NOMO-1 treated with DMSO at 0.1 percent for 48 hours (cell line): ENCODE measurements at regions not wholly inside any gene's neighbourhood (a gene's known extent, or its start where the extent isn't known, plus 50 kb on each side); places are given as distances from the start of the nearest gene placed in this dataset.
"Not testable (repeated sequence)": the region's sequence is repeated elsewhere in the genome, so short reads cannot be mapped to it uniquely, and the experiment has no call there.

ENCODE experiments used
- DNase-seq: peaks from one replicate; lab custom pipeline; 2025; ENCODE audit not compliant: unreplicated experiment; lab: John Stamatoyannopoulos, UW

DNA sequence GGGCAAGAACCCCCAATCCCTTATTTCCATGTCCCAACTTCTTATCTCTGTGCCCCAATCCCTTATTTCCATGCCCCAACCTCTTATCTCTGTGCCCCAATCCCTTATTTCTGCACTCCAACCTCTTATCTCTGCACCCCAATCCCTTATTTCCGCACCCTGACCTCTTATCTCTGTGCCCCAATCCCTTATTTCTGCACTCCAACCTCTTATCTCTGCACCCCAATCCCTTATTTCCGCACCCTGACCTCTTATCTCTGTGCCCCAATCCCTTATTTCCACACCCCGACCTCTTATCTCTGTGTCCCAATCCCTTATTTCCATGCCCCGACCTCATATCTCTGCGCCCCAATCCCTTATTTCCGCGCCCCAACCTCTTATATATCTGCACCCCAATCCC is 150.8 kb upstream of the NR4A3 start:
- not testable (repeated sequence) for DNase-seq

DNA sequence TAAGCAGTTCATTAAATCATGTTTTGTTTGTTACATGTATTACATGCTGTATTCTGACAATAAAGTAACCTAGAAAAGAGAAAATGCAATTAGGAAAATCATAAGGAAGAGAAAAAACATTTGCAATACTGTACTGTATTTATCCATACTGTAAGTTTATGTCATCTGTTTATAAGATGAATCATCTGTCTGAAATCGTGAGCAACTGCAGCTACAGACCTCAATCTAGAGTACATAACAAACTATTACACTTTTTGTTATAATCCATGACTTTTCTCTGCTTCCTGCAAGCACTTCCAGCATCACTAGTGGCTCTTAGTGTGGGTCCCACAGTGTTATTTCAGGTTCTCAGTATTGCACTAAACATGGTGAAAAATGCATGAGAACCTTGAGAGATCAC is 144.4 kb upstream of the NR4A3 start:
- DNase-seq = no peak

DNA sequence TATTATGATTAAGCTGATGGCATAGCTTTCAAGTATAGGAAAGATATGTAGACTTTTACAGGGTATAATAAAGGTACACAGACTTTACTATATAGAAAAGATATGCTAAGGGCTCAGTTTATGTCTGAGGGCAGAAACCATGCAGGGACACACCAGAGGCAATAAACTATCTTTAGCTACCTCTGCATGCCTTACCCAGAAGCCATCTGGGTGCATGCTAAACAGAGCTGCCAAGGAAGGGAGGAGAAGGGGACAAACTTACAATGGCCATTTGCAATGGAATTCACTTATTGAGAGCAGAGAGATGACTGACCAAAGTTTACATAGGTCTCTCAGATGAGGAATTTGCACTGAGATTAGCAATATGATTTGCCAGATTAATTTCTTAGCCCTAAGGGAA is 143.1 kb upstream of the NR4A3 start:
- no peak for DNase-seq

DNA sequence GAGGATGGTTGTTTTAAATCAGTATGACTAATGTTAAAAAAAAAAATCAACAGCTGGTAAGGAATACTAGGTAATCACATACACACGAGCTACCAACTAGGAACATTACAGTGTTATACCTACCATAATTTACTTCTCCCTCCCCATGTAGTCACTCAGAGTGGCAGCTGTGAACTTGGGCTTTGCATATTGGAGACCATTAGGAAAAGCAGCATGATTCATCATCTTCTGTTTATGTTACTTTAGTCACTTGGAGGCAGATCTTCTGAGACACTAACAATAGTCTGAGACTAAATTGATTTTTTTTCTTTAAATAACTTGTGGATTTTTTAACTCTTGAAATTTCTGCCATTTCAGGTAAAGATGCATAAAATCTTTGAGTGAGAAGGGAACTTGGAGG is 141.5 kb upstream of the NR4A3 start:
- no peak for DNase-seq

DNA sequence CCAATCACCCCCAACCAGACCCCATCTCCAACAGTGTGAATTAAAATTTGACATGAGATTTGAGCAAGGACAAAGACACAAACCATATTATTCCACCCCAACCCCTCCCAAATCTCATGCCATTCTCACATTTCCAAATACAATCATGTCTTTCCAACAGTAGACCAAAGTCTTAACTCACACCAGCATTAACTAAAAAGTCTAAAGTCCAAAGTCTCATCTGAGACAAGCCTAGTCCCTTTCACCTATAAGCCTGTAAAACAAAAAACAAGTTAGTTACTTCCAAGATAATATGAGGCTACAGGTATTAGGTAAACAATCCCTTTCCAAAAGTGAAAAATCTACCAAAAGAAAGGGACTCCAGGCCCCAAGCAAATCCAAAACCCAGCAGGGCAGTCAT is 140.6 kb upstream of the NR4A3 start:
- no peak for DNase-seq

DNA sequence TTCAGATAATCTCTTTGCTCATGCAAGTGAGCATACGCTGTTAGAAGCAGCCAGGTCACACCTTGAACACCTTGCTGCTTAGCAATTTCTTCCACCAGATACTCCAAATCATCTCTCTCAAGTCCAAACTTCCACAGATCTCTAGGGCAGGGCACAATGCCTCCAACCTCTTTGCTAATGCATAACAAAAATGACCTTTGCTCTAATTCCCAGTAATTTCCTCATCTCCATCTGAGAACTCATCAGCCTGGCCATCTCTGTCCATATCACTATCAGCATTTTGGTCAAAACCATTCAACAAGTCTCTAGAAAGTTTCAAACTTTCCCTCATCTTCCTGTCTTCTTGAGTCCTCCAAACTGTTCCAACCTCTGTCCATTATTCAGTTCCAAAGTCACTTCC is 139.3 kb upstream of the NR4A3 start:
- no peak for DNase-seq

DNA sequence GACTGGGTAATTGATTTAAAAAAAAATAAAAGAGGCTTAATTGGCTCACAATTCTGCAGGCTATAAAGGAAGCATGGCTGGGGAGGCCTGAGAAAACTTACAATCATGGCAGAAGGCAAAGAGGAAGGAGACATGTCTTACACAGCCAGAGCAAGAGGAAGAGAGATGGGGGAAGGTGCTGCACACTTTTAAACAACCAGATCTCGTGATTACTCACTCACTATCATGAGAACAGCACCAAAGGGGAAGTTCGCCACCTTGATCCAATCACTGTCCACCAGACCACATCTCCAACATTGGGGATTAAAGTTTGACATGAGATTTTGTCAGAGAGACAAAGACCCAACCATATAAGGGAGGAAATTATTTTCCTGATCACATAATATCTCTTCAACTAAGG is 138.8 kb upstream of the NR4A3 start:
- peak; percentile 50 for DNase-seq

DNA sequence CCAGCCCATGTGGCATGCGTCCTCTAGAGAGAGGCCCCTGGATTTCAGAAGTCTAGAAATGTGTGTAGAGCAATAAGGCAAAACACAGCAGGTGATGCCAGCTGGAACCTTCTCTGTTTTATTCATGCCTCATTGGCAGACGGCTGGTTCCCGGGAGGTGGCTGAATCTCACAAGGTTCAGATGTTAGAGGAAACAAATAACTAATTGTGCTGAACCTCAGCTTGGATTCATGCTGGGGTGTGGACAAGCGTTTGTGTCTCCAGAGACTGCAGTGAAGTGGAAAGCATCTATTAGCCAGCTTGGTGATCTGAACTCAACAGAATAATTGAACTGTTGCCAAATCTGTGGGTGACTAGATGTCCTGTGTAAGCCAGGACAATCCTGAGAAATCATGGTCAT is 131.1 kb upstream of the NR4A3 start:
- no peak for DNase-seq

DNA sequence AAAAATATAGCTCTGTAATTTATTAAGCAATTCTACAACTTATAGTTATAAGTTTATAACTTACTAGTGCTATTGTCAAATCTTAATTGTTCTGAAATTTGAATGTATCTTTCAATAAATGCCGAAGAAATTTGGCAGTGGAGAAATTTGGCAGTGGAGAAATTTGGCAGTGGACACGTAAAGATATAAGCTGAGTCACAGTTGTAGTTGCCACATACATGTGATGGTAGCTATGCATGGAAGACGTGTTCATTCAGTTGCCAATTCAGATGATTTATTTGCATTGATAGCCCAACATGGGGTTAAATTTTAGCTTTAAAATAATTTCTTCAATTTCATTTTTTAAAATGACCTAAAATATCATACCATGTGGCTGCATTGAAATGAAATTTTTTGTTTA is 127.8 kb upstream of the NR4A3 start:
- DNase-seq = no peak

DNA sequence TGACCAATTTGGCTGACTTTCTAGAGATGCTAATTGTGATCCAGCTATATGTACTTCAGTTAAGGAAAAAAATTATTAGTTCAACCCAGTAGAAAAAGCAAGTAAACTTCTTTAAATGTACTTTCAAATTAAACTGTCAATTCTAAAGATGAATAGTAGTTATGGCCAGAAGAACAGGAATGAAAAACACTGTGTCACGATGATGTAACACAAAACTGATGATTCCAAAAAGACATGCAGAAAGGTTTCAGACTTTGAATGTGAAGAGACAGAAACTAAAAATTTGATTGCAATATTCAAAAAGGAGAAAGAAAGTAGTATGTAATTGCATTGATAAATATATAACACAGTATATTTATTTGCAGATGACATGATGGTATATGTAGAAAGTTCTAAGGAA is 127.3 kb upstream of the NR4A3 start:
- peak; percentile 53 for DNase-seq

DNA sequence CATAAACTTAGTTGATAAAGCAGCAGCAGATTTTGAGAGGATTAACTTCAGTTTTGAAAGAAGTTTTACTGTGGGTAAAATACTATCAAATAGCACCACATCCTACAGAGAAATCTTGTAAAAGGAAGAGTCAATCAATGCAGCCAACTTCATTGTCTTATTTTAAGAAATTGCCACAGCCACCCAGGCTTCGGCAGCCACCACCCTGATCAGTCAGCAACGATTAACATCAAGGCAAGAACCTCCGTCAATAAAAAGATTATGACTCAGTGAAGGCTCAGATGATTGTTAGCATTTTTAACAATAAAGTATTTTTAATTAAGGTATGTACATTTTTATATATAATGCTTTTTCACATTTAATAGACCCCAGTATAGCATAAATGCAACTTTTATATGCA is 122.3 kb upstream of the NR4A3 start:
- DNase-seq = no peak

DNA sequence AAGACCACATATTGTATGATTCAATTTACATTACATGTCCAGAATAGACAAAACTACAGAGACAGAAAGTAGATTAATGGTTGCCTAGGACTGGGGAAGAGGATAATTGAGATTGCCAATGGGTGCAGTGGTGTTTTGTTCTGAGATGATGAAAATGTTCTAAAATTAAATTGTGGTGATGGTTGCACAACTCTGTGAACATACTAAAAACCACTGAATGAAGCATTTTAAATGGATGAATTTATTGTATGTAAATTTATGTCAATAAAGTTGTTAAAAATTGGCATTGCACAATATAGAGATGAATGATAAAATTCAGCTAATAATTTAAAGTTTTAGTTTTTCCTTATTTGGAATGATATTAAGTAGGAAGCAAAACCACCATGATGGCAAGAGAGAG is 109.5 kb upstream of the NR4A3 start:
- peak; percentile 82 for DNase-seq

DNA sequence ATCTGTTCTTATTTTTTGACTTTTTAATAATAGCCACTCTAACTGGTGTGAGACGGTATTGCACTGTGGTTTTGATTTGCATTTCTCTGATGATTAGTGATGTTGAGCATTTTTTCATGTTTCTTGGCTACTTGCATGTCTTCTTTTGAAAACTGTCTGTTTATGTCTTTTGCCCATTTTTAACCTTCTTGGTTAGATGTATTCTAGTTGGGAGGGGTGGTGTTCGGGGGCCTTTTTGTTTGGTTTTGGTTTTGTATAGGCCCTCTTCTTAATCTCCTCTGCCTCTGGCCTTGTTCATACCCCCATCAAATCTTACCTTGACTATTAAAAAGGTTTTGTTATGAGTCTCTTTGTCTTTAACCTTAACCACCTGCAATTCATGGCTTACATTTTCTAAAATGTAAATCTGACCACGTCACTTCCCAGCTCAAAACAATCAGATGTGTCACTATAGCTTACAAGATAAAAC is 107.8 kb upstream of the NR4A3 start:
- no peak for DNase-seq

DNA sequence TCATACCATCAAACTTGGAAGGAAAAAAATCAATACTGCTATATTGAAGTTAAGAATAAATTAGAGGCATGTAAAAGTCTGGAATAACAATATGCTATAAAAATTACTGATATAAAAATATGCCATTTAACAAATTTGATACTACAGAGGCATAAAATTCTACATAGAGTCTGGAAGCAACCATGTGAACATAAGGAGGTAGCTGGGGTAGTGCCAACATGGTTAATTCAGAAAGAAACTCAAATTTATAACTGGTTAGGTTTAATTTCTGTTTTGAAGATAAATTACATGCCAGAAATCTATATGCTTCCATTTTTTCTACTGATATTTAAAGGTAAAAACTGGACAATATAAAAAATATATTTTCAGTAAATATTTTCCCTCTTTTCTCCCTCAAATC is 103.1 kb upstream of the NR4A3 start:
- no peak for DNase-seq

DNA sequence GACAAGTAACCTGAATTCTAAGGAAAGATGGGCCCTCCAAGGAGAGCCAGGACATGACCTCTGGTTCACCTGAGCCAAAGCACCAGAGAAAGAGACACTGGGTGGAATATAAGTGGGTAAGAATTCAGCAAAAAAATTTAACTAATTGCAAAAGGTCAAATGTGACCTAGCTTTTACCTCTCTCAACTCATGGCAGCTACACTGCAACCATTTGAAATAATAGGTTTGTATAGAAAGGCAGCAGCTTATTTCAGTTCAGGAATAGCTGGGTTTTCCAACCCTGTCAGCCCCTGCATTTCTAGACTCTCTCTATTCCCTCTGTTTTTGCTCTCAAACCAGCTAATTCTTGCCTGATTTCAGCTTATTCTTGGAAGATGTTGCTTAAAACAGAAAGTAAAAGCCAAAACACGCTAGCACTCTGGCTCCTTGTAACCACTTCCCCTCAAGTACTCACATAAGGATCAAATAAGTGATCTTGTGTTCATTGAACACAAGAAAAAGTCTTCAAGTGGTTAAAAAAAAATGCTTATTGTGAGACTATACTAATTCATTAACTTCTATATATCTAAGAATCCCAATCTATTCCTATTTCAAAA is 101.1 kb upstream of the NR4A3 start:
- DNase-seq = peak; percentile 68

DNA sequence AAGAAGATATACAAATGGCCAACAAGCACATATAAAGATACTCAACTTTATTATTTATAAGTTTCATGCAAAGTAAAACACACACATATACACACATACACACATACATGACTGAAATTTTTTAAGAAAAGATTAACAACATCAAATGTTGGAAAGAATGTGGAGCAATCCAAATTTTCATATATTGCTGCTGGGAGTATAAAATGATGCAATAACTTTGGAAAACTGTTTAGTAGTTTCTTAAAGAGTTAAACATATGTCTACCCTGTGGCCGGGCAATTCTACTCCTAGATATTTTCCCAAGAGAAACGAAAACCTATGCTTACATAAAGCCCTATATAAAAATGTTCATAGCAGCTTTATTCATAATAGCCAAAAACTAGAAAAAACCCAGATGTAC is 99.8 kb upstream of the NR4A3 start:
- DNase-seq = no peak

DNA sequence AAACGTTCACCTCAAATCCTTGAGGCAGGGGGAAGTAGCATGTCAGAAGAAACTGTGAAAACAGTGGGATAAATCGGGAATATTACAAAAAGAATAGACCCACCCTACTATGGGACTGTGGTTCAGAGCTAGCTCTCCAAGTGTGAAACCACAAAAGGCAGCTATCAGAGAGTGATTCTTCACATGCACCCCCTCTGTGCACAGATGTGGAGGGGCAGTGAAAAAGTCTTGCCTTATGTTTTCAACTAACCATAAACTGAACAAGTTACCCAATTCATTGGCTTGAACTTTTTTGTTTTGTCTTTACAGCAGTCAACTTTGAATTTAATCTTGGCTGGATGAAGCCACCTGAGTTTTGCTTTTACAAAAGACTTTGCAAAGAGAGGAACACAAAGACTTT is 98.8 kb upstream of the NR4A3 start:
- DNase-seq = no peak

DNA sequence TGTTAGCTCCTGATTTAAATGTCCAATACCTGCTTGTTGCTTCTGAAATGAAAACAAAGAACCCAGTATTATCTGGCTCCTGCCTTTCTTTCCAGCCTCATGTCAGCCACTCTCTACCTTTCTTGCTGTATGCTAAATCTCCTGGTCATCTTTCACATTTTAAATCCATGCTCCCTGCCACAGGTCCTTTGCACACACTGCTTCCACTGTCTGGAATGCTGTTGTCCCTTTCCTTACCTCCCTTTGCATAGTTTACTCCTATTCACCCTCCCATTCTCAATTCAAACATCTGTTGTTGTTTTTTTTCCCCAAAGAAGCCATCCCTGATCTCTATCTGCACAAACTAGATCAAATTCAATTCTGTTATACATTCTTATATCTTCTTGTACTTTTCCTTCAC is 97.0 kb upstream of the NR4A3 start:
- DNase-seq = no peak

DNA sequence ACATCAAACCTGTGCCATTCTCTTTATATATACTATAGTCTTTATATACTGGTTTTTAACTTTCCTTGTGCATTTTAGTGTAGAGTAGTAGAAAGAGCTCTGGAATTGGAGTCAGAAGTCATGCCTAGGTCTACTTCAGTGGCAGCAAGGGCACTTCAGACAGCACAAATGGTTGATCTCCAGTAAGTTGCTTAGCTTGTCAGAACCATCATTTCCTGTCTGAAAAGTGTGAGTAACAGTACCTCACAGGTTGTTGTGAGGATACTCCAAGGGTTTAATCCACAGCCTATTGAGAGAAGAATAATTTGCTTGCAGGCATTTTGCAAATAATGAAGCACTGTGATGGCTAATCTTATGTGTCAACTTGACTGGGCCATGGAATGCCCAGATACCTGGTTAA is 95.8 kb upstream of the NR4A3 start:
- DNase-seq = no peak

DNA sequence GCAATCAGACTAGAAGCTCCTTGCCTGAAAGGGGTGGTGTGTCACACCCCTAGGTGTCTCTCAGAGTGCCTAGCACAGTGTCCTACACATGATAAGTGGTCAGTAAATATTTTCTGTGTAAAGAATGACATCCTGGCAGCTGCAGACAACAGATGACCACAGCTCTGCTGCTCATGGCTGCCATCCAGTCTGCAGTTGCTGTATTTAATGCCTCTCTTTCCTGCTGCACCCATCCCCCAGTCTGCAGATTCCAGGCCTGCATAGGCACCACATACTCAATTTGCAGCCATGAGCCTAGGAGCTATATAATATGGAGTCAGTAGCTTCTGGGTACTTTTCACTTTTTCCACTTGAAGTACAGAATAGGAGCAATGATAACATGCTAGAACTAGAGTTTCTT is 94.9 kb upstream of the NR4A3 start:
- no peak for DNase-seq

DNA sequence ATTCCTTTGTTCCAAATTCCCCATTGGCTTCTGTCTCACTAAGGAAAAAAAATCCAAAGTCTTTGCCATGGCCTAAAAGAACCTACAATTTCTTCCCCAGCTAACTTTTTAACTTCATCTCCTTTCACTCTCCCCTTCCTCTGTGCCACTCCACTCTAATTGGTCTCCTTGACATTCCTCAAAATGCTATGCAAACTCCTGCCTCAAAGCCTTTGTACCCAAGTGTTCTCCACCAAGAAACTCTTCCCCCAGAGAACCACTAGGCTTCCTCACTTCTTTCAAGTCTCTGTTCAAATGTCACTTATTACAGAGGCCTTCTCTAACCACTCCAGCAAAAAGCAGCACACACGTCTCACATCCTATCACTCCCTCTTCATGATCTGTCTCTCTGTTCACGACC is 91.6 kb upstream of the NR4A3 start:
- DNase-seq = no peak

DNA sequence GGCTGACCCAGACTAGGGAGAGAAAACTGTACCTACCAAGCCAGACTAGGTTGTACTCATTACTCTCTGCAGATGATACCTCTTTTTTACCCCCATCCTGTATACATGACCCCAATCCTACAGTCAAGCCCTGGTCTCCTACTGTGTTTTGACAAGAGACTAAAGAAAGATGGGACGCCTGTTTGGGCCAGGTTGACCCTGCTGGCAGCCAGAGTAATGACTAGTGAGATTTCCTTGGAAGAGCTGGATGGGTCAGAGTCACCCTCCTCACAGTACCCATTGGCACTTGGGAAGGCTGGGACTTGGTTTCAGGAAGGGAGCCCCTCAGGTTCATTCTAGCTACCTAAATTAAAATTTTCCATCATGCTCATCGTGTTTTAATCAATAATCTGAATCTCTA is 89.7 kb upstream of the NR4A3 start:
- DNase-seq = no peak

DNA sequence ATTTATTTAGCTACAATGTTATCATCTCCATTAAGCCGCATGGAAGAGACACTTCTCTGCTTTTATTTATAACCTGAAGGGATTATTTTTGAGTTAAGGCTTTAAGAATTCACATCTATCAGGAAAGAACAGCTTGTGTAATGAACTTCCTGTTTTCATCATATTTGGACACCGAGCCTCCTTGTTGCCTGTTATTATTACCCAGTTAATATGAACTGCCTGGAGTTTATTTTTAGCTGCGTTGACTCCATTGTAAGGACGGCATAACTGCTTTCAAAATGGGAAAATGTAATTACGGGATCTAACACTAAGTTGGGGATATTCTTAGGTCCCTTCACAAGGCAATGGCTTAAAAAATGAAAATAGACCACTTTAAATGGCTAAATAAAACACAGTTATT is 89.0 kb upstream of the NR4A3 start:
- peak; percentile 61 for DNase-seq

DNA sequence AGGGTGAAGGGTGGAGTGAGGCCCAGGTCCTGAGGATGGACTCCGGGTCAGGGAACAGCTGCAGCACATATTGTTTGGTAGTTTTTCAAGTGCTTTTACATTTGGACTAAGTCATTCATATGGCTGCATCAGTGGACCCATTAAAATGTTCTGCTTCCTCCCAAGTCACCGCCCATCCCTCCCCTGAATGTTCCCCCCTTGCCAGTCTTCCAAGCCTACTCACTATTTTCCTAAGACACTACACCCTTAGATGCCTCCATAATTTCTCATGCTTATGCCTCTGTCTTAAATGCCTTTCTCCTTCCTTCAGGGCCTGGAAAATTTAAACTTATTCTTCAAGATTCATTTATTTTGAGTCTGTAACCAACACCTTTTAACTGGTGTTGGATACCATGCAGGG is 86.6 kb upstream of the NR4A3 start:
- DNase-seq = no peak
